H1 (cell line): ENCODE measurements at regions not wholly inside any gene's neighbourhood (a gene's known extent, or its start where the extent isn't known, plus 50 kb on each side); places are given as distances from the start of the nearest gene placed in this dataset.

Source experiments
- ATF2 ChIP-seq: IDR thresholded peaks from 2 replicates; pipeline ENCODE4 v1.6.1; 2012; ENCODE audit warnings: low read length, inconsistent platforms
- CTCF ChIP-seq, 3 experiments: IDR thresholded peaks; 1 replicate in 2 of 3; 2 replicates in 1 of 3; pipeline versions ENCODE4 v1.5.1 to v1.6.1; 2011; ENCODE audit warnings: low read length in 3 of 3, mild to moderate bottlenecking in 3 of 3, inconsistent platforms in 2 of 3, low read depth in 1 of 3, moderate library complexity in 1 of 3; ENCODE audit not compliant: insufficient read depth in 1 of 3; ENCODE audit errors: control extremely low read depth in 1 of 3
- EZH2 ChIP-seq: fragments of 200-600 bp; sonication (generic); IDR thresholded peaks from 2 replicates; pipeline ENCODE4 v1.7.1; 2012; ENCODE audit warnings: low read depth, mild to moderate bottlenecking, moderate library complexity, low read length, inconsistent platforms; ENCODE audit not compliant: severe bottlenecking
- GTF2F1 ChIP-seq: IDR thresholded peaks from 2 replicates; pipeline ENCODE4 v1.6.1; 2012; ENCODE audit warnings: low read depth, low read length, improper control_type of control experiment, borderline replicate concordance
- JUN ChIP-seq: IDR thresholded peaks from 2 replicates; pipeline ENCODE4 v1.6.1; 2011; ENCODE audit warnings: low read depth, mild to moderate bottlenecking, improper control_type of control experiment, low read length
- KDM1A ChIP-seq: fragments of 200-600, 300-600 bp; sonication (generic); IDR thresholded peaks from 2 replicates; pipeline ENCODE4 v1.7.1; 2016; ENCODE audit warnings: mild to moderate bottlenecking, low read length, borderline replicate concordance
- POLR2A ChIP-seq, 2 experiments: IDR thresholded peaks; 1 replicate in 1 of 2; 2 replicates in 1 of 2; pipeline ENCODE4 v1.6.1; 2011; ENCODE audit warnings: low read depth in 2 of 2, low read length in 2 of 2, mild to moderate bottlenecking in 2 of 2; ENCODE audit errors: control extremely low read depth in 1 of 2
- POLR2AphosphoS5 ChIP-seq: IDR thresholded peaks from 2 replicates; pipeline ENCODE4 v1.6.1; 2011; ENCODE audit warnings: low read depth, low read length
- RFX5 ChIP-seq: IDR thresholded peaks from 2 replicates; pipeline ENCODE4 v1.6.1; 2011; ENCODE audit warnings: low read depth, low read length, improper control_type of control experiment, borderline replicate concordance
- SP1 ChIP-seq: IDR thresholded peaks from 2 replicates; pipeline ENCODE4 v1.6.1; 2011; ENCODE audit warnings: low read depth, low read length
- TCF12 ChIP-seq: IDR thresholded peaks from 2 replicates; pipeline ENCODE4 v1.6.1; 2011; ENCODE audit warnings: low read depth, mild to moderate bottlenecking, low read length

GRCh38 chr9:119697996-119698395, 328.8 kb upstream of the BRINP1 start:
- TF ChIP-seq GTF2F1, result no peak
- no peak for TF ChIP-seq SP1
- no peak for TF ChIP-seq CTCF (IDR thresholded peaks at IDR 0.05; ENCODE audit: control extremely low read depth in 1 of 3, insufficient read depth in 1 of 3, low read depth in 1 of 3, low read length in 3 of 3)
- TF ChIP-seq POLR2AphosphoS5, result no peak
- TF ChIP-seq POLR2A (IDR thresholded peaks at IDR 0.05; ENCODE audit: control extremely low read depth in 1 of 2, low read depth in 2 of 2, low read length in 2 of 2), result no peak
- no peak for TF ChIP-seq TCF12
- no peak for TF ChIP-seq RFX5
- TF ChIP-seq EZH2, result no peak
- TF ChIP-seq JUN, result no peak
- no peak for TF ChIP-seq ATF2
- no peak for TF ChIP-seq KDM1A
